PC-3 (cell line): ENCODE measurements at regions not wholly inside any gene's neighbourhood (a gene's known extent, or its start where the extent isn't known, plus 50 kb on each side); places are given as distances from the start of the nearest gene placed in this dataset.

Experiments
- ATAC-seq: fragments of 200-7000 bp; cut with Tn5 transposase; 2 replicates; pipeline ENCODE4 v1.9.1; 2020; ENCODE audit warnings: mild to moderate bottlenecking, moderate library complexity
- BruUV-seq: library from RNA; stranded (reverse); fragments of 400-500 nt; replicated peaks from 2 replicates; lab custom pipeline; 2021; lab: Mats Ljungman, UMichigan
- CTCF ChIA-PET: fragments of 300-600 bp; sonication (Branson Sonifier 250); formaldehyde crosslinking; loops from one replicate; lab custom pipeline; 2022; ENCODE audit warnings: antibody characterized with exemption; lab: Charles Lee
- POLR2A ChIA-PET: fragments of 300-600 bp; sonication (Branson Sonifier 250); formaldehyde crosslinking; loops from one replicate; lab custom pipeline; 2022; ENCODE audit warnings: antibody characterized with exemption; ENCODE audit not compliant: unreplicated experiment; lab: Charles Lee
- DNase-seq: peaks from one replicate; pipeline ENCODE4 v3.0.0-alpha.2; 2015
- H2AFZ ChIP-seq: fragments of 300-600 bp; sonication (generic); 2 replicates; pipeline ENCODE4 v1.6.0; 2016; ENCODE audit warnings: antibody characterized with exemption, low read length
- H3F3A ChIP-seq: fragments of 300-600 bp; sonication (generic); one replicate; pipeline ENCODE4 v1.6.0; 2017; ENCODE audit warnings: antibody characterized with exemption, low read length, control low read depth, mild to moderate bottlenecking; ENCODE audit not compliant: unreplicated experiment
- H3K27ac ChIP-seq: fragments of 300-600 bp; sonication (generic); 2 replicates; pipeline ENCODE4 v1.5.1; 2016; ENCODE audit warnings: mild to moderate bottlenecking, low read length
- H3K27me3 ChIP-seq: fragments of 300-600 bp; sonication (generic); 2 replicates; pipeline ENCODE4 v1.6.1; 2016; ENCODE audit warnings: low read length, mixed read lengths
- H3K36me3 ChIP-seq: fragments of 300-600 bp; sonication (generic); 2 replicates; pipeline ENCODE4 v1.6.1; 2016; ENCODE audit warnings: low read depth, mixed run types, low read length, mixed read lengths
- H3K4me1 ChIP-seq: fragments of 300-600 bp; sonication (generic); 2 replicates; pipeline ENCODE4 v1.5.1; 2016; ENCODE audit warnings: low read length; ENCODE audit not compliant: insufficient read depth
- H3K4me2 ChIP-seq: fragments of 300-600 bp; sonication (generic); 2 replicates; pipeline ENCODE4 v1.6.0; 2016; ENCODE audit warnings: low read length
- H3K4me3 ChIP-seq: fragments of 300-600 bp; sonication (generic); 2 replicates; pipeline ENCODE4 v1.5.1; 2016; ENCODE audit warnings: mild to moderate bottlenecking, low read length, mixed read lengths
- H3K79me2 ChIP-seq: fragments of 300-600 bp; sonication (generic); 2 replicates; pipeline ENCODE4 v1.6.1; 2017; ENCODE audit warnings: low read length, mixed read lengths
- H3K9ac ChIP-seq: fragments of 300-600 bp; sonication (generic); 2 replicates; pipeline ENCODE4 v1.6.0; 2016; ENCODE audit warnings: mild to moderate bottlenecking, low read length
- H3K9me2 ChIP-seq: fragments of 300-600 bp; sonication (generic); replicated peaks from 2 replicates; pipeline ENCODE4 v1.6.1; 2016; ENCODE audit warnings: mixed run types, low read length, mixed read lengths
- H3K9me3 ChIP-seq: fragments of 300-600 bp; sonication (generic); 2 replicates; pipeline ENCODE4 v1.6.1; 2016; ENCODE audit warnings: low read length, mixed read lengths
- H4K20me1 ChIP-seq: fragments of 300-600 bp; sonication (generic); 2 replicates; pipeline ENCODE4 v1.6.1; 2016; ENCODE audit warnings: low read length, mixed read lengths
- CTCF ChIP-seq: fragments of 300-600 bp; sonication (generic); conservative IDR thresholded peaks from 2 replicates; pipeline ENCODE4 v1.5.1; 2017; ENCODE audit warnings: antibody characterized with exemption, low read depth, mild to moderate bottlenecking, low read length
- EZH2 ChIP-seq: fragments of 300-600 bp; sonication (generic); IDR thresholded peaks from one replicate; pipeline ENCODE4 v1.6.1; 2017; ENCODE audit warnings: antibody characterized with exemption, mild to moderate bottlenecking, low read length; ENCODE audit not compliant: unreplicated experiment
- EZH2phosphoT487 ChIP-seq: fragments of 300-600 bp; sonication (generic); IDR thresholded peaks from 2 replicates; pipeline ENCODE4 v1.6.1; 2018; ENCODE audit warnings: mild to moderate bottlenecking, antibody characterized with exemption, low read length, borderline replicate concordance
- intact Hi-C: fragments of 100-400 bp; cut with micrococcal nuclease; formaldehyde crosslinking; loops from 2 replicates; pipeline ENCODE4 v1.9.0; 2023

GRCh38 chr6:98669371-98669770 lies 165.0 kb upstream of the POU3F2 start:
- no peaks in the 10 kb centered on the region for H3K9me2 ChIP-seq
- H3K36me3 ChIP-seq: no peaks in the 10 kb centered on the region
- POLR2A ChIA-PET: no interaction called here
- no peak overlapping the region for H3K4me2 ChIP-seq
- no peaks in the 10 kb centered on the region for H3F3A ChIP-seq
- no peak overlapping the region for H3K4me3 ChIP-seq
- no peak for DNase-seq
- ATAC-seq: no peak
- CTCF ChIA-PET: no interaction called here
- no peaks in the 10 kb centered on the region for H4K20me1 ChIP-seq
- intact Hi-C loops: no loop called here
- H2AFZ ChIP-seq: no peak overlapping the region
- no peak overlapping the region for H3K9ac ChIP-seq
- H3K27ac ChIP-seq: no peak overlapping the region
- H3K79me2 ChIP-seq: no peaks in the 10 kb centered on the region
- no peaks in the 10 kb centered on the region for H3K4me1 ChIP-seq
- TF ChIP-seq EZH2 (no peak), CTCF (no peak), EZH2phosphoT487 (no peak)
- no peaks in the 10 kb centered on the region for H3K9me3 ChIP-seq
- no TSS peak for BruUV-seq
- H3K27me3 ChIP-seq: peaks cover 5% of the 10 kb centered on the region; the same call in 1 of the 2 replicates

DNA sequence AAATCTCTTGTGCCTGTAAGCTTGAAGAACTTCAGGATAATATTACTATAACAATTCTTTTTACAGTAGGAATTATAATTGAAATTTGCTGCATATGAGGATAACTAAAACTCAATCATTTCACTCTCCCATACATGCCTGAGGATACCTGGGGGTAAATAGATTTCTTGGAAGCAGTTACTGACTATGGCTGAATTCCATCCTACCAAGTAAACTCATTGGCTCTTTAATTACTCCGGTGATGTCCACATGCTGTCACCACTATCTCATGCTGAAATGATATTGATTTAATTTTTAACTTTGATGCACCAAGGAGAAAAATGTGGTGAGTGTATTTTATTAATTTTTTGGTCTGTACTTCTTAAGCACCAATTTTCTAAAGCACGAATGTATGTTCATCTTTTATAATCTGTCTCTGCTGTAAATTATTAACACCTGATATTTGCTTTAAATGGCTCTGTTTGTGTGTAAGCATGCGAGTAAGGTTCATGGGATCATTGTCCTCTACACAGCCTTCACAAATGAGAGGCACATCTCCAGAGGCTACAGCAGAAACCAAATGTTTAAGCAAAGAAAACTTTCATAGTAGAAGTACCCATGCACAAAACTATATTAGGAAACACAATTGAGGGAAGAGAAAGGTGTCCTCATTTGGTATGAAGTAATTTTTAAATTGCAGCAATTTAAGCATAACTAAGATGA lies 164.2 kb upstream of the POU3F2 start:
- H3K4me3 ChIP-seq: no peak overlapping the region
- H3K36me3 ChIP-seq: no peaks in the 10 kb centered on the region
- H3K79me2 ChIP-seq: no peaks in the 10 kb centered on the region
- no peak overlapping the region for H3K4me2 ChIP-seq
- H3K27ac ChIP-seq: no peak overlapping the region
- ChIA-PET POLR2A (no interaction called here), CTCF (no interaction called here)
- peaks cover 5% of the 10 kb centered on the region; the same call in 1 of the 2 replicates for H3K27me3 ChIP-seq
- intact Hi-C loops: no loop called here
- no peaks in the 10 kb centered on the region for H3K9me3 ChIP-seq
- BruUV-seq: no TSS peak
- DNase-seq (no peak), ATAC-seq (no peak)
- TF ChIP-seq EZH2phosphoT487: no peak
- TF ChIP-seq CTCF: no peak
- no peak for TF ChIP-seq EZH2
- H3K4me1 ChIP-seq: no peaks in the 10 kb centered on the region
- no peaks in the 10 kb centered on the region for H3F3A ChIP-seq
- H4K20me1 ChIP-seq: no peaks in the 10 kb centered on the region
- H3K9me2 ChIP-seq: no peaks in the 10 kb centered on the region
- H2AFZ ChIP-seq: no peak overlapping the region
- no peak overlapping the region for H3K9ac ChIP-seq

GRCh38 chr6:98672681-98673475 lies 161.5 kb upstream of the POU3F2 start:
- intact Hi-C loops: no loop called here
- POLR2A ChIA-PET: no interaction called here
- Histone ChIP-seq H3K9ac (no peak overlapping the region), H3K36me3 (no peaks in the 10 kb centered on the region), H3K79me2 (no peaks in the 10 kb centered on the region), H3K4me2 (no peak overlapping the region), H3K4me1 (no peaks in the 10 kb centered on the region), H3K27me3 (peaks cover 5% of the 10 kb centered on the region; the same call in 1 of the 2 replicates), H3K9me3 (no peaks in the 10 kb centered on the region), H3F3A (no peaks in the 10 kb centered on the region), H3K27ac (no peak overlapping the region), H3K4me3 (no peak overlapping the region), H3K9me2 (no peaks in the 10 kb centered on the region), H4K20me1 (no peaks in the 10 kb centered on the region), H2AFZ (no peak overlapping the region)
- TF ChIP-seq EZH2: no peak
- TF ChIP-seq EZH2phosphoT487: no peak
- no peak for TF ChIP-seq CTCF
- DNase-seq: no peak
- ATAC-seq: no peak
- no TSS peak for BruUV-seq
- CTCF ChIA-PET: no interaction called here
